A673 (cell line): ENCODE measurements at regions not wholly inside any gene's neighbourhood (a gene's known extent, or its start where the extent isn't known, plus 50 kb on each side); places are given as distances from the start of the nearest gene placed in this dataset.

Source experiments
- BruUV-seq: library from RNA; stranded (reverse); fragments of 400-500 nt; replicated peaks from 2 replicates; lab custom pipeline; 2021; lab: Mats Ljungman, UMichigan
- CTCF ChIA-PET: fragments of 300-600 bp; sonication (Branson Sonifier 250); formaldehyde crosslinking; loops from one replicate; lab custom pipeline; 2022; ENCODE audit warnings: antibody characterized with exemption; lab: Charles Lee
- POLR2A ChIA-PET: fragments of 300-600 bp; sonication (Branson Sonifier 250); formaldehyde crosslinking; loops from one replicate; lab custom pipeline; 2022; ENCODE audit warnings: antibody characterized with exemption; ENCODE audit not compliant: low non-redundant PET; lab: Charles Lee
- DNase-seq: peaks from one replicate; pipeline ENCODE4 v3.0.0-alpha.2; 2015; ENCODE audit warnings: low spot score
- H3K27ac ChIP-seq: fragments of 200-600 bp; sonication (generic); 2 replicates; pipeline ENCODE4 v1.5.1; 2016; ENCODE audit warnings: mixed run types, low read depth, mild to moderate bottlenecking, mixed read lengths, antibody characterized with exemption, low read length; ENCODE audit not compliant: poor library complexity, severe bottlenecking
- H3K27me3 ChIP-seq: fragments of 200-600 bp; sonication (generic); replicated peaks from 2 replicates; pipeline ENCODE4 v1.6.1; 2017; ENCODE audit warnings: mixed run types, low read depth, mild to moderate bottlenecking, mixed read lengths, antibody characterized with exemption, low read length; ENCODE audit not compliant: insufficient read depth, poor library complexity
- H3K36me3 ChIP-seq: fragments of 200-600 bp; sonication (generic); 2 replicates; pipeline ENCODE4 v1.6.1; 2016; ENCODE audit warnings: mixed run types, mild to moderate bottlenecking, mixed read lengths, antibody characterized with exemption, low read length; ENCODE audit not compliant: insufficient read depth, poor library complexity, severe bottlenecking
- H3K4me1 ChIP-seq: fragments of 200-600 bp; sonication (generic); 2 replicates; pipeline ENCODE4 v1.6.1; 2017; ENCODE audit warnings: mixed run types, mild to moderate bottlenecking, mixed read lengths, antibody characterized with exemption, low read length; ENCODE audit not compliant: insufficient read depth, poor library complexity, severe bottlenecking
- H3K4me3 ChIP-seq: fragments of 200-600 bp; sonication (generic); 2 replicates; pipeline ENCODE4 v1.5.1; 2016; ENCODE audit warnings: low read depth, mixed run types, mild to moderate bottlenecking, mixed read lengths, low read length; ENCODE audit not compliant: poor library complexity, severe bottlenecking
- H3K9me3 ChIP-seq: fragments of 200-600 bp; sonication (generic); 2 replicates; pipeline ENCODE4 v1.6.1; 2016; ENCODE audit warnings: mixed run types, low read depth, mild to moderate bottlenecking, mixed read lengths, antibody characterized with exemption, low read length; ENCODE audit not compliant: poor library complexity, severe bottlenecking
- EZH2 ChIP-seq: fragments of 200-600 bp; sonication (generic); IDR thresholded peaks from 2 replicates; pipeline ENCODE4 v1.6.1; 2017; ENCODE audit warnings: borderline replicate concordance, low read depth, mild to moderate bottlenecking, mixed read lengths, antibody characterized with exemption, low read length; ENCODE audit not compliant: poor library complexity, severe bottlenecking
- intact Hi-C: fragments of 100-400 bp; cut with micrococcal nuclease; formaldehyde crosslinking; loops from one replicate; pipeline ENCODE4 v1.10.0; 2022; ENCODE audit not compliant: unreplicated experiment
- TF ChIP-seq, protein P1 (sequence below): fragments of 300-800, 200-600 bp; sonication (generic); conservative IDR thresholded peaks from 2 replicates; pipeline ENCODE4 v1.5.1; 2017; ENCODE audit warnings: low read depth, mild to moderate bottlenecking, antibody characterized with exemption, low read length, moderate library complexity, mixed read lengths

DNA sequence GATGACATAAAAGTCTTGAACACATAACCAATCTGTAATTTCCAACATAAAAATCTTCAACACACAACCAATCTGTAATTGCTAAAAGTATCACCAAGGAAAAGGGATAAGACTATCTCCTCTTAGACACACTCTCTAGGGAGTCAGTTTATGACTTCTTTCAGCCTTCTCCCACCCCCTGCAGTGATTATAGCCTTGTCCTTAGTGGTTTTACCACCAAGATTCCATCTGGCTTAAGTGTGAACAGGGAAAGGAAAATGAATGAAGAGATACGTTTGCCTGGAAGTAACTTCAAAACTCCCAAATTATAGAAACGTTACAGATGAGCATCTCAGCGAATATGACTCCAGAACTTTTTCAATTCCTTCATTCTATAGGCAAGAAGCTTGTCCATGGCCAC, 136.2 kb upstream of the RASSF8 start:
- intact Hi-C loops, result no loop called here
- POLR2A ChIA-PET, result no interaction called here
- TF ChIP-seq EZH2, result no peak
- TF ChIP-seq, protein P1, sequence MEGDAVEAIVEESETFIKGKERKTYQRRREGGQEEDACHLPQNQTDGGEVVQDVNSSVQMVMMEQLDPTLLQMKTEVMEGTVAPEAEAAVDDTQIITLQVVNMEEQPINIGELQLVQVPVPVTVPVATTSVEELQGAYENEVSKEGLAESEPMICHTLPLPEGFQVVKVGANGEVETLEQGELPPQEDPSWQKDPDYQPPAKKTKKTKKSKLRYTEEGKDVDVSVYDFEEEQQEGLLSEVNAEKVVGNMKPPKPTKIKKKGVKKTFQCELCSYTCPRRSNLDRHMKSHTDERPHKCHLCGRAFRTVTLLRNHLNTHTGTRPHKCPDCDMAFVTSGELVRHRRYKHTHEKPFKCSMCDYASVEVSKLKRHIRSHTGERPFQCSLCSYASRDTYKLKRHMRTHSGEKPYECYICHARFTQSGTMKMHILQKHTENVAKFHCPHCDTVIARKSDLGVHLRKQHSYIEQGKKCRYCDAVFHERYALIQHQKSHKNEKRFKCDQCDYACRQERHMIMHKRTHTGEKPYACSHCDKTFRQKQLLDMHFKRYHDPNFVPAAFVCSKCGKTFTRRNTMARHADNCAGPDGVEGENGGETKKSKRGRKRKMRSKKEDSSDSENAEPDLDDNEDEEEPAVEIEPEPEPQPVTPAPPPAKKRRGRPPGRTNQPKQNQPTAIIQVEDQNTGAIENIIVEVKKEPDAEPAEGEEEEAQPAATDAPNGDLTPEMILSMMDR, result no peak
- Histone ChIP-seq H3K36me3 (no peaks in the 10 kb centered on the region), H3K27me3 (no peaks in the 10 kb centered on the region), H3K9me3 (no peaks in the 10 kb centered on the region), H3K4me3 (no peak overlapping the region), H3K27ac (no peak overlapping the region), H3K4me1 (no peaks in the 10 kb centered on the region)
- CTCF ChIA-PET, result no interaction called here
- DNase-seq, result no peak
- BruUV-seq, result no TSS peak

DNA sequence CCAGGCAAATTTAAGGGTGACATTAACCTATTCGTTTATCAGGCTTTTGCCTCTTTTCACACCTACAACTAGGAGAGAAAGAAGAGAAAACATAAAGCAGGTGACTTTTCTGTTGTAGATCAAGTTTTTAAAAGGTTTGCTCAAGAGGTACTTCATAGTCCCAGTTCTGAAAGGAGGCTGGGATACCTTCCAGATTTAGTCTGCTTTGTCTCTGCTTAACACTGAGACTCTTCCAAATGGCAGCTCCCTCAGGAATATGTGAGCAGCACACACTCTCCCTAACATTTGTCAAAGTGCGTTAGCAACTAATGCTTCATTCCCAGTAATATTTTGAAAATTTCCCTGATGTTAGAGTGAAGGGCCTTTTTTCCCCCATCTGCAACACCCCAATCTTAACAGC, 133.7 kb upstream of the RASSF8 start:
- no peaks in the 10 kb centered on the region for H3K36me3 ChIP-seq
- ChIA-PET CTCF (no interaction called here), POLR2A (no interaction called here)
- H3K27ac ChIP-seq, result no peak overlapping the region
- DNase-seq, result no peak
- no peak for TF ChIP-seq EZH2
- TF ChIP-seq, protein P1, result no peak
- intact Hi-C loops, result no loop called here
- BruUV-seq, result no TSS peak
- H3K27me3 ChIP-seq, result no peaks in the 10 kb centered on the region
- no peaks in the 10 kb centered on the region for H3K4me1 ChIP-seq
- H3K9me3 ChIP-seq, result no peaks in the 10 kb centered on the region
- no peak overlapping the region for H3K4me3 ChIP-seq

DNA sequence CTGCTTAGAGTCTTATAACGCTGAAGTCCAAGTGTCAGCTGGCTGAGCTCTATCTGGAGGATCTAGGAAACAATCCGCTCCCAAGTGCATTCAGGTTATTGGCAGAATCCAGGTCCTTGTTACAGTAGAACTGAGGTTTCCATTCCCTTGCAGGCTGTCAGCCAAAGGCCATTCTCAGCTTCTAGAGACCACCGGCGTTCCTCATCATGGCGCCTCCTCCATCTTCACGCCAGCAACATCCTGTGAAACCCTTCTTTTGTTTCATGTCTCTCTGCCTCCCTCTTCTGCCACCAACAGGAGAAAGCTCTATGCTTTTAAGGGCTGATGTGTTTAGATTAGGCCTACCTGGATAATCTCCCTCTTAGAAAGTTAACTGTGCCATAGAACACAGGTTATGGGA, 133.0 kb upstream of the RASSF8 start:
- CTCF ChIA-PET, result interaction anchor here (0.6 kb wide), 1 partner anchor 185 kb away, joined by 6 read pairs; no protein-coding TSS in a partner anchor
- Histone ChIP-seq H3K27me3 (no peaks in the 10 kb centered on the region), H3K27ac (no peak overlapping the region), H3K4me1 (no peaks in the 10 kb centered on the region), H3K4me3 (no peak overlapping the region), H3K9me3 (no peaks in the 10 kb centered on the region), H3K36me3 (no peaks in the 10 kb centered on the region)
- no peak for TF ChIP-seq EZH2
- TF ChIP-seq, protein P1, result no peak
- BruUV-seq, result no TSS peak
- intact Hi-C loops, result no loop called here
- POLR2A ChIA-PET, result no interaction called here
- no peak for DNase-seq
